ENCODE measurements at regions not wholly inside any gene's neighbourhood (a gene's known extent, or its start where the extent isn't known, plus 50 kb on each side); places are given as distances from the start of the nearest gene placed in this dataset.
A peak's percentile ranks its signal among the peaks of the same experiment; 100 is the strongest.

GRCh38 chr12:91511795-91512420 lies 329.3 kb upstream of the DCN start:
- Mint-ChIP-seq H3K4me3 (no peak overlapping the region), H3K36me3 (no peaks in the 10 kb centered on the region), H3K9me3 (no peaks in the 10 kb centered on the region), H3K27ac (no peak overlapping the region), H3K4me1 (no peaks in the 10 kb centered on the region), H3K27me3 (peaks cover 4 to 10% (median 8%) of the 10 kb centered on the region in 5 donors)
- H3K4me1 ChIP-seq (ENCODE audit: control insufficient read depth in 2 of 2, insufficient read depth in 2 of 2, low read length in 2 of 2), result no peaks in the 10 kb centered on the region
- no peak overlapping the region for H3K27ac ChIP-seq (ENCODE audit: low read depth, low read length)
- intact Hi-C loops (cut with micrococcal nuclease), result no loop called here
- H3K27me3 ChIP-seq (ENCODE audit: control insufficient read depth in 2 of 2, insufficient read depth in 2 of 2, low read length in 2 of 2), result no peaks in the 10 kb centered on the region
- H3K4me3 ChIP-seq (ENCODE audit: low read length), result no peak overlapping the region
- no peaks in the 10 kb centered on the region for H3K36me3 ChIP-seq (ENCODE audit: control insufficient read depth in 2 of 3, insufficient read depth in 3 of 3, low read length in 3 of 3)
- CTCF ChIA-PET, result no interaction called here
- POLR2A ChIA-PET, result no interaction called here
- no peak for ATAC-seq
- H3K9me3 ChIP-seq (ENCODE audit: control insufficient read depth in 2 of 3, low read length in 3 of 3), result no peaks in the 10 kb centered on the region
- no peak for DNase-seq

- Mint-ChIP-seq H3K27ac (no peak overlapping the region), H3K9me3 (peaks cover 0 to 3% (median 0%) of the 10 kb centered on the region in 11 donors), H3K36me3 (no peaks in the 10 kb centered on the region), H3K27me3 (peaks cover 0 to 5% (median 3%) of the 10 kb centered on the region in 5 donors), H3K4me3 (no peak overlapping the region), H3K4me1 (no peaks in the 10 kb centered on the region)
- no peaks in the 10 kb centered on the region for H3K36me3 ChIP-seq (ENCODE audit: control insufficient read depth in 2 of 3, insufficient read depth in 3 of 3, low read length in 3 of 3)
- H3K27me3 ChIP-seq (ENCODE audit: control insufficient read depth in 2 of 2, insufficient read depth in 2 of 2, low read length in 2 of 2), result no peaks in the 10 kb centered on the region
- intact Hi-C loops (cut with micrococcal nuclease), result no loop called here
- ChIA-PET POLR2A (interaction anchor here (0.6 kb wide), 1 partner anchor 70 kb away, joined by 3 read pairs; no protein-coding TSS in a partner anchor), CTCF (no interaction called here)
- ATAC-seq (no peak), DNase-seq (no peak)
- H3K4me3 ChIP-seq (ENCODE audit: low read length), result no peak overlapping the region
- H3K4me1 ChIP-seq (ENCODE audit: control insufficient read depth in 2 of 2, insufficient read depth in 2 of 2, low read length in 2 of 2), result no peaks in the 10 kb centered on the region
- no peaks in the 10 kb centered on the region for H3K9me3 ChIP-seq (ENCODE audit: control insufficient read depth in 2 of 3, low read length in 3 of 3)
- H3K27ac ChIP-seq (ENCODE audit: low read depth, low read length), result no peak overlapping the region
Observed at GRCh38 chr12:91507754-91508153, 325.1 kb upstream of the DCN start.

- Mint-ChIP-seq H3K27me3 (peaks cover 0 to 5% (median 3%) of the 10 kb centered on the region in 5 donors), H3K36me3 (no peaks in the 10 kb centered on the region), H3K4me3 (no peak overlapping the region), H3K9me3 (peaks cover 0 to 5% (median 0%) of the 10 kb centered on the region in 11 donors), H3K27ac (no peak overlapping the region), H3K4me1 (no peaks in the 10 kb centered on the region)
- POLR2A ChIA-PET, result no interaction called here
- Histone ChIP-seq H3K9me3 (ENCODE audit: control insufficient read depth in 2 of 3, low read length in 3 of 3) (no peaks in the 10 kb centered on the region), H3K4me1 (ENCODE audit: control insufficient read depth in 2 of 2, insufficient read depth in 2 of 2, low read length in 2 of 2) (no peaks in the 10 kb centered on the region), H3K27ac (ENCODE audit: low read depth, low read length) (no peak overlapping the region), H3K36me3 (ENCODE audit: control insufficient read depth in 2 of 3, insufficient read depth in 3 of 3, low read length in 3 of 3) (no peaks in the 10 kb centered on the region), H3K4me3 (ENCODE audit: low read length) (no peak overlapping the region), H3K27me3 (ENCODE audit: control insufficient read depth in 2 of 2, insufficient read depth in 2 of 2, low read length in 2 of 2) (no peaks in the 10 kb centered on the region)
- intact Hi-C loops (cut with micrococcal nuclease), result no loop called here
- no peak for ATAC-seq
- CTCF ChIA-PET, result interaction anchor here (0.5 to 0.8 kb wide), 2 partner anchors 1142 to 1439 kb away, joined by 3 read pairs; no protein-coding TSS in a partner anchor
- DNase-seq, result no peak
Observed at GRCh38 chr12:91506452-91506851, 323.8 kb upstream of the DCN start.

DNA sequence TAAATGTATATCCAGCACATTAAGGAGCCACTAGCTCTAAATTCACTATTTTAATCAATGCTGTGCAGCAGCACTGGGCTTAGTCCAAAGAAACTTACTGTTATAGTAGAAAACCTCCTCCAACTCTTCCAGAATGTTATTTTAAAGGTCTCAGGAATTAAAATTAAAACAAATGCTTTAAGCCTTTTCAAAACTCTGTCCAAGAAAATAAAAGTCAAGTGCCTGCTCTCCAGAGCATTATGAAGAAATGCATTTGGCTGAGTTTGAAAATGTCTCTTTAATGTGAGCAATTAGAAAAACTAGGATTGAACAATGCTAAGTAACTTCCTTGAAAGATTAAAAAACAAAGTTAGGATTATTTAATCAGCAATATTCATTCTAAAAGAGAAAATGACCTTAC lies 322.4 kb upstream of the DCN start:
- Histone ChIP-seq H3K36me3 (ENCODE audit: control insufficient read depth in 2 of 3, insufficient read depth in 3 of 3, low read length in 3 of 3) (no peaks in the 10 kb centered on the region), H3K4me3 (ENCODE audit: low read length) (no peak overlapping the region), H3K27me3 (ENCODE audit: control insufficient read depth in 2 of 2, insufficient read depth in 2 of 2, low read length in 2 of 2) (no peaks in the 10 kb centered on the region), H3K4me1 (ENCODE audit: control insufficient read depth in 2 of 2, insufficient read depth in 2 of 2, low read length in 2 of 2) (no peaks in the 10 kb centered on the region), H3K27ac (ENCODE audit: low read depth, low read length) (no peak overlapping the region), H3K9me3 (ENCODE audit: control insufficient read depth in 2 of 3, low read length in 3 of 3) (no peaks in the 10 kb centered on the region)
- no peaks in the 10 kb centered on the region for H3K4me1 Mint-ChIP-seq
- no peaks in the 10 kb centered on the region for H3K27me3 Mint-ChIP-seq
- ATAC-seq (no peak), DNase-seq (no peak)
- peaks cover 0 to 5% (median 0%) of the 10 kb centered on the region in 11 donors for H3K9me3 Mint-ChIP-seq
- ChIA-PET POLR2A (no interaction called here), CTCF (no interaction called here)
- no peak overlapping the region for H3K27ac Mint-ChIP-seq
- intact Hi-C loops (cut with micrococcal nuclease), result no loop called here
- H3K36me3 Mint-ChIP-seq, result no peaks in the 10 kb centered on the region
- no peak overlapping the region for H3K4me3 Mint-ChIP-seq

GRCh38 chr12:91502208-91502607 lies 319.6 kb upstream of the DCN start:
- POLR2A ChIA-PET, result interaction anchor here (0.7 kb wide), 1 partner anchor 60 kb away, joined by 5 read pairs; no protein-coding TSS in a partner anchor
- H3K36me3 Mint-ChIP-seq, result no peaks in the 10 kb centered on the region

DNA sequence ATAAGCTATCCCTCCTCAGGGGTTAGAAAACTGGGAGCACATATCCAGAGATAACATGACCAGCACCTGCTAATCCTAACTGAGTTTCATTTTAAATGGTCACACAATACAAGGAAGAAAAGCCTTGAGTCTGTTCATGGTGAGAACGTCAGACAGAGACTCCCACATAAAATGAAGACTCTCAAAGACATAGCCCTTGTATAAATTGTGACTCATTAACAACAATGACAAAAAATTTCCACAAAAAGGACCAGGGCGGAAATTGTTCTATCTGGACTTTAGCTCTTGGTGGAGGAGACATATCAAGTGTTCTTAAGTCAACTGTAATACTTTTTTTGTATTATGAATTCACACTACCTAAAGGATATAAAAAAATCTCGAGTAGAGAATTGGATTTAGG lies 313.7 kb upstream of the DCN start:
- H3K27me3 ChIP-seq (ENCODE audit: control insufficient read depth in 2 of 2, insufficient read depth in 2 of 2, low read length in 2 of 2), result no peaks in the 10 kb centered on the region
- ChIA-PET POLR2A (no interaction called here), CTCF (no interaction called here)
- Mint-ChIP-seq H3K9me3 (no peaks in the 10 kb centered on the region), H3K36me3 (peaks cover 0 to 4% (median 0%) of the 10 kb centered on the region in 5 donors), H3K27me3 (no peaks in the 10 kb centered on the region), H3K4me1 (no peaks in the 10 kb centered on the region), H3K4me3 (no peak overlapping the region), H3K27ac (no peak overlapping the region)
- no peak for ATAC-seq
- no peaks in the 10 kb centered on the region for H3K9me3 ChIP-seq (ENCODE audit: control insufficient read depth in 2 of 3, low read length in 3 of 3)
- no peak overlapping the region for H3K27ac ChIP-seq (ENCODE audit: low read depth, low read length)
- no peaks in the 10 kb centered on the region for H3K4me1 ChIP-seq (ENCODE audit: control insufficient read depth in 2 of 2, insufficient read depth in 2 of 2, low read length in 2 of 2)
- no peaks in the 10 kb centered on the region for H3K36me3 ChIP-seq (ENCODE audit: control insufficient read depth in 2 of 3, insufficient read depth in 3 of 3, low read length in 3 of 3)
- intact Hi-C loops (cut with micrococcal nuclease), result no loop called here
- no peak for DNase-seq
- H3K4me3 ChIP-seq (ENCODE audit: low read length), result no peak overlapping the region

More at GRCh38 chr12:91502208-91502607, 319.6 kb upstream of the DCN start:
- H3K4me3 Mint-ChIP-seq, result no peak overlapping the region
- H3K4me1 Mint-ChIP-seq, result no peaks in the 10 kb centered on the region
- CTCF ChIA-PET, result no interaction called here
- Histone ChIP-seq H3K9me3 (ENCODE audit: control insufficient read depth in 2 of 3, low read length in 3 of 3) (no peaks in the 10 kb centered on the region), H3K27me3 (ENCODE audit: control insufficient read depth in 2 of 2, insufficient read depth in 2 of 2, low read length in 2 of 2) (no peaks in the 10 kb centered on the region), H3K27ac (ENCODE audit: low read depth, low read length) (no peak overlapping the region), H3K4me1 (ENCODE audit: control insufficient read depth in 2 of 2, insufficient read depth in 2 of 2, low read length in 2 of 2) (no peaks in the 10 kb centered on the region), H3K4me3 (ENCODE audit: low read length) (no peak overlapping the region), H3K36me3 (ENCODE audit: control insufficient read depth in 2 of 3, insufficient read depth in 3 of 3, low read length in 3 of 3) (no peaks in the 10 kb centered on the region)
- ATAC-seq, result no peak
- intact Hi-C loops (cut with micrococcal nuclease), result no loop called here
- no peak for DNase-seq
- no peaks in the 10 kb centered on the region for H3K27me3 Mint-ChIP-seq
- H3K9me3 Mint-ChIP-seq, result peaks cover 0 to 5% (median 0%) of the 10 kb centered on the region in 11 donors
- peak overlapping the region in 1 of 9 donors; percentile 1 for H3K27ac Mint-ChIP-seq

DNA sequence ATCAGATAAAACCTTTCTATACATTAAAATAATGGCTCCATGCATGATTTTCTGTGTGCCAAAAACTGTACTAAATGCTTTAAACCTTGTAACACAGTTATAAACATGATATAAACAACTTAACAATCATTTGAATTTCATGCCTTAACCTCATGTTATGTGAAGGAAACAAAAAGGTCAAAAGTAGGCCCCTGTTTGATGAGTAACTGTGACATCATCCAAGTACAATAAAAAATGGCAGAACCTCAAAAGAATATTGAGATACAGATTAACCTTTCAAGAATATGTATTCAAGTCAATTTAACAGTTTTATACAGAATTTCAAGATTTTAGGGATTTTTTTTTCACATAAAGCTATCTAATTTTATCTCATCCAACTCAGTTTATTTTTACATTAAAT lies 310.7 kb upstream of the DCN start:
- CTCF ChIA-PET, result no interaction called here
- intact Hi-C loops (cut with micrococcal nuclease), result no loop called here
- H3K36me3 Mint-ChIP-seq, result peaks cover 0 to 4% (median 0%) of the 10 kb centered on the region in 5 donors
- no peak overlapping the region for H3K4me3 Mint-ChIP-seq
- H3K27me3 ChIP-seq (ENCODE audit: control insufficient read depth in 2 of 2, insufficient read depth in 2 of 2, low read length in 2 of 2), result no peaks in the 10 kb centered on the region
- ATAC-seq (no peak), DNase-seq (no peak)
- no peaks in the 10 kb centered on the region for H3K36me3 ChIP-seq (ENCODE audit: control insufficient read depth in 2 of 3, insufficient read depth in 3 of 3, low read length in 3 of 3)
- POLR2A ChIA-PET, result no interaction called here
- H3K27ac ChIP-seq (ENCODE audit: low read depth, low read length), result no peak overlapping the region
- no peaks in the 10 kb centered on the region for H3K4me1 ChIP-seq (ENCODE audit: control insufficient read depth in 2 of 2, insufficient read depth in 2 of 2, low read length in 2 of 2)
- no peaks in the 10 kb centered on the region for H3K9me3 ChIP-seq (ENCODE audit: control insufficient read depth in 2 of 3, low read length in 3 of 3)
- no peak overlapping the region for H3K4me3 ChIP-seq (ENCODE audit: low read length)
- H3K4me1 Mint-ChIP-seq, result no peaks in the 10 kb centered on the region
- H3K27ac Mint-ChIP-seq, result no peak overlapping the region
- H3K9me3 Mint-ChIP-seq, result no peaks in the 10 kb centered on the region
- no peaks in the 10 kb centered on the region for H3K27me3 Mint-ChIP-seq
